ENCODE measurements at regions not wholly inside any gene's neighbourhood (a gene's known extent, or its start where the extent isn't known, plus 50 kb on each side); places are given as distances from the start of the nearest gene placed in this dataset.

DNA sequence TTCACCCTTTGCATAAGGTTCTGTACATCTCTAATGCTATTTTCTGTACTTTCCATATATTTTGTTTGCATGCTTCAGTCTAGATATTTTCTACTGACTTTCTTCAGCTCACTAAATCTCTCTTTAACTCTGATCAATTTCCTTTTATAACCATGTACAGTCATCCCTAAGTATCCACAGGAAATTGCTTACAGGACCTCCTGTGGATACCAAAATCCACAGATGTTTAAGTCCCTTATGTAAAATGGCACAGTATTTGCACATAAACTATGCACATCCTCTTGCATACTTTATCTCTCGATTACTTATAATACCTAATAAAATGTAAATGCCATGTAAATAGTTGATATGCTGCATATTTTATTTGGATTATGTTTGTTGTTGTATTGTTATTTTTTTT is 442.1 kb downstream of the TLE4 start:
- Histone ChIP-seq H4K20me1 (ENCODE audit: insufficient read depth, low read depth, low read length) (no peaks in the 10 kb centered on the region), H3K79me2 (ENCODE audit: low read length) (no peaks in the 10 kb centered on the region), H3K36me3 (ENCODE audit: insufficient read depth, low read length) (no peaks in the 10 kb centered on the region)

DNA sequence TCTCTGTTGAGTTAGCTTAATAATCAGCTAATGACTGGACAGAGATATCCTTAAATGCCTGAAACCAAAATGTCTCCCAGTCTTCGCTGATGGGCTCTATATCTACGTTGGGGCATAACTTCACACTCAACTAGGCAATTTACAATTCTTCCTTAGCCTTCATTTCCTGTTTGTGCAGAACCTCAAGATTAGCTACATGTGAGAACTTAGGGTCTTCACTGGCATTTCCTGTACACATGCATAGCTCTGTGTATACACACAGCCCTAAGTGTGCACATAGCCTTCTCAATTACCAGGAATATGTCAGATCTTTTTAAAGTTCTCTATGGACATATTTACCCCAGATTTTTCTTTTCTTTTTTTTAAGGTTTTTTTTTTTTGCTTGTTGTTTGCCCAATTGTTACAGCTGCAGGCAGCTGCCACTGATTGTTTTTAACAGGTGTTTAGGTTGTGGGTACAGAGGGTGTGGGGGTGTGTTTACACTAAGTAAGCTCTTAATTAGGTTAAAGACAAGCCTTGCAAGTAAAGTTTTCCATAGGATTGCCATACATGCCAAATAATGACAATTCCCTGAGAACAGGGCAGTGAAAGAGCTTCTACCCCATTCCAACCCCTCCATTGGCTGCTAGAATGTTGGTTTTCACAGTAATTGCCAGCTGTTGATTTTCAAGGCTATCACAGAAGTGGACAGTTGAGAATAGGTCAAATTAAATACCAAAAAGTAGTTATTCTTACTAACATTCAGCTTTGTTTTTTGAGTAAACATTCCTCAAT is 441.0 kb downstream of the TLE4 start:
- no peak for DNase-seq
- Histone ChIP-seq H3K9me3 (ENCODE audit: low read length) (0 out of 2 replicates have a peak, but pooled peaks cover 3% of the 10 kb centered on the region), H3K9ac (ENCODE audit: low read length) (no peak overlapping the region), H3K9me2 (replicated peaks; ENCODE audit: insufficient read depth, low read length) (0 out of 2 replicates have a peak, but pooled peaks cover 5% of the 10 kb centered on the region), H3K36me3 (ENCODE audit: insufficient read depth, low read length) (no peaks in the 10 kb centered on the region), H3K27ac (ENCODE audit: low read length) (no peak overlapping the region), H3K4me2 (ENCODE audit: low read depth, low read length, poor library complexity, severe bottlenecking) (no peak overlapping the region), H3K79me2 (ENCODE audit: low read length) (no peaks in the 10 kb centered on the region), H3K4me1 (ENCODE audit: low read length) (no peaks in the 10 kb centered on the region), H3K27me3 (ENCODE audit: low read length) (no peaks in the 10 kb centered on the region; the same call in 1 of the 2 replicates), H4K20me1 (ENCODE audit: insufficient read depth, low read depth, low read length) (no peaks in the 10 kb centered on the region), H2AFZ (ENCODE audit: low read length) (no peak overlapping the region), H3K4me3 (ENCODE audit: low read length) (no peak overlapping the region)

More for the DNA sequence above, 442.1 kb downstream of the TLE4 start:
- Histone ChIP-seq H3K9me2 (replicated peaks; ENCODE audit: insufficient read depth, low read length) (0 out of 2 replicates have a peak, but pooled peaks cover 5% of the 10 kb centered on the region), H3K9me3 (ENCODE audit: low read length) (0 out of 2 replicates have a peak, but pooled peaks cover 3% of the 10 kb centered on the region), H3K9ac (ENCODE audit: low read length) (no peak overlapping the region), H2AFZ (ENCODE audit: low read length) (no peak overlapping the region), H3K27me3 (ENCODE audit: low read length) (no peaks in the 10 kb centered on the region; the same call in 1 of the 2 replicates), H3K4me1 (ENCODE audit: low read length) (no peaks in the 10 kb centered on the region), H3K27ac (ENCODE audit: low read length) (no peak overlapping the region), H3K4me2 (ENCODE audit: low read depth, low read length, poor library complexity, severe bottlenecking) (no peak overlapping the region), H3K4me3 (ENCODE audit: low read length) (no peak overlapping the region)
- DNase-seq: no peak

DNA sequence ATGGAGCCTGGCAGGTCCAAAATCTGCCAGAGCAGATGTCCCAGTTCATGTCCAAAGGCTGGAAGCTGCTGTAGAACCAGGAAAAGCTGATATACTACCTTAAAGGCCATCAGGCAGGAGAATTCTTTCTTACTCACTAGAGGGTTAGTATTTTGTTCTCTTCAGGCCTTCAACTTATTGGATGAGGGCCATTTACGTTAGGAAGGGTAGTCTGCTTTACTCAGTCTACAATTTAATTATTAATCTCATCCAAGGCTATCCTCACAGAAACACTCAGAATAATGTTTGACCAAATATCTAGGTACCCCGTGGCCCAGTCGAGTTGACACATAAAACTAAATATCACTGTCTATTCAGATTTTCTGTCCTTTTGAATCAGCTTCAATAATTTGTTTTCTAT is 437.4 kb downstream of the TLE4 start:
- no peaks in the 10 kb centered on the region for H3K36me3 ChIP-seq (ENCODE audit: insufficient read depth, low read length)
- no peak overlapping the region for H3K9ac ChIP-seq (ENCODE audit: low read length)
- no peak overlapping the region for H3K27ac ChIP-seq (ENCODE audit: low read length)
- H2AFZ ChIP-seq (ENCODE audit: low read length): no peak overlapping the region
- H4K20me1 ChIP-seq (ENCODE audit: insufficient read depth, low read depth, low read length): no peaks in the 10 kb centered on the region
- no peaks in the 10 kb centered on the region for H3K79me2 ChIP-seq (ENCODE audit: low read length)
- 0 out of 2 replicates have a peak, but pooled peaks cover 5% of the 10 kb centered on the region for H3K9me2 ChIP-seq (replicated peaks; ENCODE audit: insufficient read depth, low read length)
- no peaks in the 10 kb centered on the region for H3K9me3 ChIP-seq (ENCODE audit: low read length)
- H3K4me3 ChIP-seq (ENCODE audit: low read length): no peak overlapping the region
- H3K27me3 ChIP-seq (ENCODE audit: low read length): no peaks in the 10 kb centered on the region; the same call in 1 of the 2 replicates
- no peak overlapping the region for H3K4me2 ChIP-seq (ENCODE audit: low read depth, low read length, poor library complexity, severe bottlenecking)
- H3K4me1 ChIP-seq (ENCODE audit: low read length): no peaks in the 10 kb centered on the region
- DNase-seq: no peak

DNA sequence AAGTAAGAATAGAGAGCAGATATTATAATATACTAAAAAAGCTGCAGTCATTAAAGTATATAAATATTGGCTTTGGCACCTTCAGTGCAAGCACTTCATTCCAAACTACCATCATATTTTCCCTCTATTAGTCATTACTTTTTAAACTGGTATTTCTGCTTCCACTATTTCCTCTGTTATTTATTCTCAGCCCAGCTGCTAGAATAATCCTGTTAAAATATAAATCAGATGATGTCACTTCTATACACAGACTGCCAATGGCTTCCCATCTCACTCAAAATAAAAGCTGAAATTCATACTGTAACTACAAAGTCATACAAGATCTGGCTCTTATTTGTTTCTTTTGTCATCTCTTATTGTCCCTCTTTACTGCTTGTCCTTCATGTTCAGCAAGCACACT is 432.9 kb downstream of the TLE4 start:
- Histone ChIP-seq H3K9me2 (replicated peaks; ENCODE audit: insufficient read depth, low read length) (peaks cover 3% of the 10 kb centered on the region; the same call in 1 of the 2 replicates), H3K4me3 (ENCODE audit: low read length) (no peak overlapping the region), H3K27me3 (ENCODE audit: low read length) (no peaks in the 10 kb centered on the region), H3K27ac (ENCODE audit: low read length) (no peak overlapping the region), H3K36me3 (ENCODE audit: insufficient read depth, low read length) (no peaks in the 10 kb centered on the region), H2AFZ (ENCODE audit: low read length) (no peak overlapping the region), H3K79me2 (ENCODE audit: low read length) (no peaks in the 10 kb centered on the region), H3K9ac (ENCODE audit: low read length) (no peak overlapping the region), H3K4me2 (ENCODE audit: low read depth, low read length, poor library complexity, severe bottlenecking) (no peak overlapping the region), H3K4me1 (ENCODE audit: low read length) (no peaks in the 10 kb centered on the region), H3K9me3 (ENCODE audit: low read length) (no peaks in the 10 kb centered on the region), H4K20me1 (ENCODE audit: insufficient read depth, low read depth, low read length) (no peaks in the 10 kb centered on the region)
- no peak for DNase-seq

DNA sequence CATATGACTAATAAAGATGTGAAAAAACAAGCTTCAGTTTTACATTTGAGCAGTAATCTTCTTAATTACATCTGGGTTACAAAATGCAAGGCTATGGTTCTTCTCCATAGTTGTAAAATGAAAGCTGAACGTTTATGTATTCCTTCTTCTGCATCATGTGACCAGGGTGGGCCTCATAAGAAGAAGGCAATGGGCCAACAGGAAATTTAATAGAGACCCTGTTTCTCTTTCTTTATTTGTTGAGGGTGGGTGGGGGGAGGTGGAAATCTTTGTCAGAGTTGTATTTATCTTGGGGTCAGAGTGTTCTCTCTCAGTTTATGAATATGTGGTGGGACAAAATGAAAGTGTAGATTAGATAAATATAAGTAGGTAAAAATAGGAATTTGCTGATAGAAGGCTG is 418.8 kb downstream of the TLE4 start:
- Histone ChIP-seq H3K27me3 (ENCODE audit: low read length) (no peaks in the 10 kb centered on the region), H4K20me1 (ENCODE audit: insufficient read depth, low read depth, low read length) (no peaks in the 10 kb centered on the region), H3K4me2 (ENCODE audit: low read depth, low read length, poor library complexity, severe bottlenecking) (no peak overlapping the region), H3K79me2 (ENCODE audit: low read length) (no peaks in the 10 kb centered on the region), H3K9me3 (ENCODE audit: low read length) (no peaks in the 10 kb centered on the region), H2AFZ (ENCODE audit: low read length) (no peak overlapping the region), H3K9me2 (replicated peaks; ENCODE audit: insufficient read depth, low read length) (no peaks in the 10 kb centered on the region), H3K27ac (ENCODE audit: low read length) (no peak overlapping the region), H3K36me3 (ENCODE audit: insufficient read depth, low read length) (no peaks in the 10 kb centered on the region), H3K9ac (ENCODE audit: low read length) (no peak overlapping the region), H3K4me1 (ENCODE audit: low read length) (no peaks in the 10 kb centered on the region), H3K4me3 (ENCODE audit: low read length) (no peak overlapping the region)
- no peak for DNase-seq

DNA sequence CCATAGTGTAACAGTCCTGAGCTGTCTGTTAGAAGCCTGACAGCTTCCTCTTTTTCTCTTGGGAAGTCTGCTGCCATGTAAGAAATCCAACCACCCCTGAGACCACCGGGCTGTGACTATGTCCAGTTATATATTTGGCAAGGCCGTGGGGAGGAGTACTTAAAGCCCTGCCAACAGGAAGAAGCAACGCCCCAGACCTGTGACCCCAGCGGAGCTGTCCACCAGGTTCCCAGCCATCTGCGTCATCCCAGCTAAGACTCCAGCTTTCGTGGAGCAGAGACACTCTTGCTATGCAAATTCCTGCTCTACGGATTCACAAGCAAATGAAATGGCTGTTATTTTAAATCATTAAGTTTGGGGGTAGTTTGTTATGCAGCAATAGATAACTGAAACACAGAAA is 417.3 kb downstream of the TLE4 start:
- no peak for DNase-seq
- Histone ChIP-seq H3K4me1 (ENCODE audit: low read length) (no peaks in the 10 kb centered on the region), H3K9me2 (replicated peaks; ENCODE audit: insufficient read depth, low read length) (no peaks in the 10 kb centered on the region), H3K27me3 (ENCODE audit: low read length) (no peaks in the 10 kb centered on the region), H3K36me3 (ENCODE audit: insufficient read depth, low read length) (no peaks in the 10 kb centered on the region), H3K9ac (ENCODE audit: low read length) (no peak overlapping the region), H4K20me1 (ENCODE audit: insufficient read depth, low read depth, low read length) (no peaks in the 10 kb centered on the region), H3K79me2 (ENCODE audit: low read length) (no peaks in the 10 kb centered on the region), H2AFZ (ENCODE audit: low read length) (no peak overlapping the region), H3K27ac (ENCODE audit: low read length) (no peak overlapping the region), H3K4me3 (ENCODE audit: low read length) (no peak overlapping the region), H3K9me3 (ENCODE audit: low read length) (no peaks in the 10 kb centered on the region), H3K4me2 (ENCODE audit: low read depth, low read length, poor library complexity, severe bottlenecking) (no peak overlapping the region)

DNA sequence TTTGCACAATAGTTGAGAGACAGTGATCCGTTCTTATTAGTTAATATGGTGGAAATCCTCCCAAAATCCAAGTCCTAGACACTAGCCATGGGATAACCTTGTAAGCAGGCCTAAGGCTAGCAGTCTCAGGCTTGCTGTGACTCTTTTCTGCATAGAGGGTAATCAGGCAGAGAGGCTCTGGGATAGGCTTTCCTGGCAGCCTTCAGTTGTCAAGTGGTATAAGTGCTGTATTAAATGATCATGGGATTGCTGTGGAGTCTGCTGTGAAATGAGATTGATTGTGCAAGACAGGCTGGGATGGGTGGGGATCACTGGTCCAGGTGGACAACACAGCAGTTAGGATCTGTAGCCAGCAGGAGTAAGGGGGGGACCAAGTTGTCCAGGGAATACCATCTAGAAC is 416.4 kb downstream of the TLE4 start:
- no peaks in the 10 kb centered on the region for H3K9me2 ChIP-seq (replicated peaks; ENCODE audit: insufficient read depth, low read length)
- H3K4me1 ChIP-seq (ENCODE audit: low read length): no peaks in the 10 kb centered on the region
- no peak overlapping the region for H2AFZ ChIP-seq (ENCODE audit: low read length)
- no peak for DNase-seq
- H3K79me2 ChIP-seq (ENCODE audit: low read length): no peaks in the 10 kb centered on the region
- H3K27ac ChIP-seq (ENCODE audit: low read length): no peak overlapping the region
- H3K36me3 ChIP-seq (ENCODE audit: insufficient read depth, low read length): no peaks in the 10 kb centered on the region
- no peak overlapping the region for H3K4me3 ChIP-seq (ENCODE audit: low read length)
- no peak overlapping the region for H3K9ac ChIP-seq (ENCODE audit: low read length)
- H3K9me3 ChIP-seq (ENCODE audit: low read length): no peaks in the 10 kb centered on the region
- H4K20me1 ChIP-seq (ENCODE audit: insufficient read depth, low read depth, low read length): no peaks in the 10 kb centered on the region
- no peaks in the 10 kb centered on the region for H3K27me3 ChIP-seq (ENCODE audit: low read length)
- no peak overlapping the region for H3K4me2 ChIP-seq (ENCODE audit: low read depth, low read length, poor library complexity, severe bottlenecking)

DNA sequence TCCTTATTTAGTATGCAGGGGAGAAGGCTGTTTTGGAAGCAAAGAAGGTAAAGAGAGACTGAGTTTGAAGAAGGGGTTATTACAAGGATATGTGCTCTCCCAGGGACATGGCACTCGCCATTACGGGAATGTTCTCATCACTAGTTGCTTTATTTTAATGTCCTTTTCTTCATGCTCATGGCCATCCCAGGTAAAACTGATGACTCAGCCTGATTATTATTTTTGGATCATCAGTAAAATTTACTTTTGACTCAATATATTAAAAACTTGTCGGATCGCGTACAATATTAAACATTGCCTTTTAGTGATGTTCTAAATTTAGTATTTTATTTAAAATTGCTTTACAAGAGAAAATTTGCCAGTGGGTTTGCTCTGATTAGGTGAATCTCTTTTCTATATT is 414.7 kb downstream of the TLE4 start:
- Histone ChIP-seq H3K36me3 (ENCODE audit: insufficient read depth, low read length) (no peaks in the 10 kb centered on the region), H2AFZ (ENCODE audit: low read length) (no peak overlapping the region), H4K20me1 (ENCODE audit: insufficient read depth, low read depth, low read length) (no peaks in the 10 kb centered on the region), H3K9ac (ENCODE audit: low read length) (no peak overlapping the region), H3K4me2 (ENCODE audit: low read depth, low read length, poor library complexity, severe bottlenecking) (no peak overlapping the region), H3K9me3 (ENCODE audit: low read length) (no peaks in the 10 kb centered on the region), H3K4me3 (ENCODE audit: low read length) (no peak overlapping the region), H3K27me3 (ENCODE audit: low read length) (no peaks in the 10 kb centered on the region), H3K27ac (ENCODE audit: low read length) (no peak overlapping the region), H3K79me2 (ENCODE audit: low read length) (no peaks in the 10 kb centered on the region), H3K4me1 (ENCODE audit: low read length) (no peaks in the 10 kb centered on the region), H3K9me2 (replicated peaks; ENCODE audit: insufficient read depth, low read length) (no peaks in the 10 kb centered on the region)
- no peak for DNase-seq

Data from Karpas-422 (cell line).